Esophagus squamous epithelium (tissue), 5 donors: ENCODE measurements at regions not wholly inside any gene's neighbourhood (a gene's known extent, or its start where the extent isn't known, plus 50 kb on each side); places are given as distances from the start of the nearest gene placed in this dataset.

Source experiments
- DNase-seq: peaks from one replicate; lab custom pipeline; 2025; lab: John Stamatoyannopoulos, UW
- H3K27ac ChIP-seq, 4 donors: fragments of 200-600 bp; sonication (generic); one replicate each; pipeline ENCODE4 v1.5.1; 2016 to 2019; ENCODE audit warnings: mild to moderate bottlenecking in 1 of 4
- H3K27me3 ChIP-seq, 4 donors: fragments of 200-600 bp; sonication (generic); 1 replicate in 3 of 4; 2 replicates in 1 of 4; pipeline versions ENCODE4 v1.5.1 to v1.6.0; 2017 to 2021; ENCODE audit warnings: antibody characterized with exemption in 1 of 4
- H3K36me3 ChIP-seq, 3 donors: fragments of 200-600 bp; sonication (generic); one replicate each; pipeline ENCODE4 v1.5.1; 2016 to 2019
- H3K4me1 ChIP-seq, 3 donors: fragments of 200-600 bp; sonication (generic); one replicate each; pipeline ENCODE4 v1.5.1; 2017 to 2019
- H3K4me3 ChIP-seq, 4 donors: fragments of 200-600 bp; sonication (generic); 1 replicate in 3 of 4; 2 replicates in 1 of 4; pipeline ENCODE4 v1.5.1; 2016 to 2019; ENCODE audit warnings: mild to moderate bottlenecking in 2 of 4, moderate library complexity in 1 of 4
- H3K9me3 ChIP-seq, 3 donors: fragments of 200-600 bp; sonication (generic); one replicate each; pipeline ENCODE4 v1.5.1; 2016 to 2019
- CTCF ChIP-seq, 6 experiments: fragments of 450-650 bp in 4 of 6; fragments of 200-600 bp in 2 of 6; sonication (generic) in 2 of 6; IDR thresholded peaks; one replicate each; pipeline ENCODE4 v1.5.1; 2016 to 2019; ENCODE audit warnings: antibody characterized with exemption in 6 of 6, mild to moderate bottlenecking in 4 of 6, moderate library complexity in 4 of 6
- POLR2A ChIP-seq, 4 donors: fragments of 450-650 bp; IDR thresholded peaks; one replicate each; pipeline ENCODE4 v1.6.1; 2017; ENCODE audit warnings: antibody characterized with exemption in 4 of 4, mild to moderate bottlenecking in 4 of 4, moderate library complexity in 3 of 4
- WGBS, 2 donors: methylation state at CpG; one replicate each; pipeline ENCODE4 v1.1.5; 2018; 5-methylcytosine and 5-hydroxymethylcytosine counted together
- intact Hi-C: fragments of 100-400 bp; cut with DNase I; formaldehyde crosslinking; loops from one replicate; pipeline ENCODE4 v1.15.0; 2022
- donor health status: DM: yes; HTN: yes; CAD: no.

GRCh38 chr11:101188801-101189200 lies 59.2 kb upstream of the PGR start:
- no peak for DNase-seq
- 39 to 67% methylated on average over 2 of the region's 2 CpGs for WGBS, 2 donors
- Histone ChIP-seq H3K4me1 (no peaks in the 10 kb centered on the region), H3K4me3 (no peak overlapping the region), H3K36me3 (no peaks in the 10 kb centered on the region), H3K27ac (no peak overlapping the region), H3K27me3 (no peaks in the 10 kb centered on the region), H3K9me3 (no peaks in the 10 kb centered on the region)
- TF ChIP-seq POLR2A (IDR thresholded peaks at IDR 0.05): no peak
- no peak for TF ChIP-seq CTCF (IDR thresholded peaks at IDR 0.05)
- intact Hi-C loops: no loop called here

GRCh38 chr11:101188173-101188572 lies 58.6 kb upstream of the PGR start:
- no peak for DNase-seq
- Histone ChIP-seq H3K9me3 (no peaks in the 10 kb centered on the region), H3K27ac (no peak overlapping the region), H3K36me3 (no peaks in the 10 kb centered on the region), H3K27me3 (no peaks in the 10 kb centered on the region), H3K4me1 (no peaks in the 10 kb centered on the region), H3K4me3 (no peak overlapping the region)
- TF ChIP-seq CTCF (IDR thresholded peaks at IDR 0.05) (no peak), POLR2A (IDR thresholded peaks at IDR 0.05) (no peak)
- intact Hi-C loops: no loop called here
- WGBS, 2 donors: 36 to 47% methylated on average over 3 of the region's 3 CpGs

GRCh38 chr11:101187748-101188147 lies 58.1 kb upstream of the PGR start:
- Histone ChIP-seq H3K9me3 (no peaks in the 10 kb centered on the region), H3K4me3 (no peak overlapping the region), H3K27me3 (no peaks in the 10 kb centered on the region), H3K4me1 (no peaks in the 10 kb centered on the region), H3K36me3 (no peaks in the 10 kb centered on the region), H3K27ac (no peak overlapping the region)
- no peak for TF ChIP-seq CTCF (IDR thresholded peaks at IDR 0.05)
- 42 to 65% methylated on average over 1 of the region's 1 CpG for WGBS, 2 donors
- DNase-seq: no peak
- intact Hi-C loops: no loop called here

GRCh38 chr11:101185985-101186384 lies 56.4 kb upstream of the PGR start:
- no peak for DNase-seq
- no peak overlapping the region for H3K27ac ChIP-seq
- H3K4me1 ChIP-seq: no peaks in the 10 kb centered on the region
- no peaks in the 10 kb centered on the region for H3K9me3 ChIP-seq
- 81 to 85% methylated on average over 2 of the region's 2 CpGs for WGBS, 2 donors
- no peak for TF ChIP-seq POLR2A (IDR thresholded peaks at IDR 0.05)
- no peak for TF ChIP-seq CTCF (IDR thresholded peaks at IDR 0.05)
- no peak overlapping the region for H3K4me3 ChIP-seq
- H3K27me3 ChIP-seq: no peaks in the 10 kb centered on the region
- H3K36me3 ChIP-seq: no peaks in the 10 kb centered on the region
- intact Hi-C loops: no loop called here

- no peaks in the 10 kb centered on the region for H3K4me1 ChIP-seq
- TF ChIP-seq POLR2A (IDR thresholded peaks at IDR 0.05) (no peak), CTCF (IDR thresholded peaks at IDR 0.05) (no peak)
- no peak for DNase-seq
- H3K9me3 ChIP-seq: no peaks in the 10 kb centered on the region
- no peak overlapping the region for H3K27ac ChIP-seq
- WGBS, 2 donors: 21 to 36% methylated on average over 1 of the region's 1 CpG
- intact Hi-C loops: no loop called here
- no peak overlapping the region for H3K4me3 ChIP-seq
- H3K27me3 ChIP-seq: no peaks in the 10 kb centered on the region
- no peaks in the 10 kb centered on the region for H3K36me3 ChIP-seq
These were observed 52.9 kb upstream of the PGR start for GRCh38 chr11:101182467-101182866.
